ENCODE measurements at regions not wholly inside any gene's neighbourhood (a gene's known extent, or its start where the extent isn't known, plus 50 kb on each side); places are given as distances from the start of the nearest gene placed in this dataset.

- in situ Hi-C loops (cut with HindIII; ENCODE audit: extremely low pct_ligation_motif_present, low pct_unique_long_range_greater_than_20kb): no loop called here
- TF ChIP-seq THYN1 (CRISPR knock-in tag; IDR thresholded peaks at IDR 0.05; ENCODE audit: borderline replicate concordance, low read depth) (no peak), SALL2 (CRISPR knock-in tag; IDR thresholded peaks at IDR 0.05) (no peak), ZNF746 (CRISPR knock-in tag; IDR thresholded peaks at IDR 0.05) (no peak), SRSF1 (optimal IDR thresholded peaks at IDR 0.05; ENCODE audit: low read depth, low read length) (no peak), HMG20A (CRISPR knock-in tag; IDR thresholded peaks at IDR 0.05; ENCODE audit: borderline replicate concordance) (no peak), ZNF296 (CRISPR knock-in tag; conservative IDR thresholded peaks at IDR 0.05) (no peak), ZSCAN12 (CRISPR knock-in tag; IDR thresholded peaks at IDR 0.05) (no peak), CENPT (CRISPR knock-in tag; IDR thresholded peaks at IDR 0.05; ENCODE audit: low read depth) (no peak)
- no peak overlapping the region for H3K27ac ChIP-seq (ENCODE audit: extremely low read length, insufficient read depth, low read length)
- ATAC-seq (no peak), DNase-seq (ENCODE audit: low spot score) (no peak), FAIRE-seq (no peak)
- no peaks in the 10 kb centered on the region for H3K36me3 ChIP-seq (replicated peaks in 1 of 2; ENCODE audit: control insufficient read depth in 1 of 2, insufficient read depth in 2 of 2, low read length in 2 of 2)
- H3K4me3 ChIP-seq (replicated peaks in 1 of 3; ENCODE audit: insufficient read depth in 1 of 3, low read depth in 2 of 3, low read length in 3 of 3): no peak overlapping the region
- no peak overlapping the region for H3K9ac ChIP-seq (ENCODE audit: insufficient read depth, low read depth, low read length)
- no peaks in the 10 kb centered on the region for H3K79me2 ChIP-seq (ENCODE audit: insufficient read depth, low read length)
- CTCF ChIA-PET (ENCODE audit: low intra/inter-chr PET ratio, low total read pairs): no interaction called here
- H3K27me3 ChIP-seq (ENCODE audit: control insufficient read depth in 1 of 2, insufficient read depth in 2 of 2, low read length in 2 of 2): no peaks in the 10 kb centered on the region
- no peak overlapping the region for H2AFZ ChIP-seq (ENCODE audit: low read length)
- no peaks in the 10 kb centered on the region for H4K20me1 ChIP-seq (ENCODE audit: insufficient read depth, low read length)
- no peaks in the 10 kb centered on the region; the same call in none of the 2 replicates for H3K9me3 ChIP-seq (ENCODE audit: low read length)
- intact Hi-C loops (cut with micrococcal nuclease; ENCODE audit: unreplicated experiment): no loop called here
- no peaks in the 10 kb centered on the region for H3K4me1 ChIP-seq (ENCODE audit: insufficient read depth, low read length)
- no peak overlapping the region for H3K4me2 ChIP-seq (ENCODE audit: low read depth, low read length)
- POLR2A ChIA-PET: no interaction called here
- BruUV-seq (replicated peaks): no TSS peak
Measured at GRCh38 chr5:158644301-158644700, 455.4 kb downstream of the EBF1 start.

GRCh38 chr5:158643840-158644239 lies 455.9 kb downstream of the EBF1 start:
- no peak overlapping the region for H2AFZ ChIP-seq (ENCODE audit: low read length)
- H4K20me1 ChIP-seq (ENCODE audit: insufficient read depth, low read length): no peaks in the 10 kb centered on the region
- no peak for DNase-seq (ENCODE audit: low spot score)
- intact Hi-C loops (cut with micrococcal nuclease; ENCODE audit: unreplicated experiment): no loop called here
- H3K27ac ChIP-seq (ENCODE audit: extremely low read length, insufficient read depth, low read length): no peak overlapping the region
- no peak overlapping the region for H3K9ac ChIP-seq (ENCODE audit: insufficient read depth, low read depth, low read length)
- no peaks in the 10 kb centered on the region for H3K4me1 ChIP-seq (ENCODE audit: insufficient read depth, low read length)
- in situ Hi-C loops (cut with HindIII; ENCODE audit: extremely low pct_ligation_motif_present, low pct_unique_long_range_greater_than_20kb): no loop called here
- H3K79me2 ChIP-seq (ENCODE audit: insufficient read depth, low read length): no peaks in the 10 kb centered on the region
- ATAC-seq: no peak
- H3K9me3 ChIP-seq (ENCODE audit: low read length): no peaks in the 10 kb centered on the region; the same call in none of the 2 replicates
- BruUV-seq (replicated peaks): no TSS peak
- no peaks in the 10 kb centered on the region for H3K36me3 ChIP-seq (replicated peaks in 1 of 2; ENCODE audit: control insufficient read depth in 1 of 2, insufficient read depth in 2 of 2, low read length in 2 of 2)
- CTCF ChIA-PET (ENCODE audit: low intra/inter-chr PET ratio, low total read pairs): no interaction called here
- H3K4me3 ChIP-seq (replicated peaks in 1 of 3; ENCODE audit: insufficient read depth in 1 of 3, low read depth in 2 of 3, low read length in 3 of 3): no peak overlapping the region
- H3K27me3 ChIP-seq (ENCODE audit: control insufficient read depth in 1 of 2, insufficient read depth in 2 of 2, low read length in 2 of 2): no peaks in the 10 kb centered on the region
- WGBS (ENCODE audit: low lambda C conversion rate): 0% methylated on average over 1 of the region's 1 CpG
- no peak for FAIRE-seq
- POLR2A ChIA-PET: no interaction called here
- no peak overlapping the region for H3K4me2 ChIP-seq (ENCODE audit: low read depth, low read length)
- TF ChIP-seq ZNF552 (CRISPR knock-in tag; IDR thresholded peaks at IDR 0.05; ENCODE audit: borderline replicate concordance): no peak
- TF ChIP-seq ZNF784 (CRISPR knock-in tag; IDR thresholded peaks at IDR 0.05; ENCODE audit: borderline replicate concordance): no peak
- no peak for TF ChIP-seq ZNF782 (CRISPR knock-in tag; IDR thresholded peaks at IDR 0.05; ENCODE audit: borderline replicate concordance)
- TF ChIP-seq AGO1 (IDR thresholded peaks at IDR 0.05; ENCODE audit: low read depth, low read length, poor library complexity, severe bottlenecking): no peak
- no peak for TF ChIP-seq ZBTB38 (CRISPR knock-in tag; IDR thresholded peaks at IDR 0.05)
- no peak for TF ChIP-seq ZNF264 (CRISPR knock-in tag; IDR thresholded peaks at IDR 0.05)
- no peak for TF ChIP-seq ZNF235 (CRISPR knock-in tag; IDR thresholded peaks at IDR 0.05; ENCODE audit: borderline replicate concordance)
- TF ChIP-seq, protein P1, sequence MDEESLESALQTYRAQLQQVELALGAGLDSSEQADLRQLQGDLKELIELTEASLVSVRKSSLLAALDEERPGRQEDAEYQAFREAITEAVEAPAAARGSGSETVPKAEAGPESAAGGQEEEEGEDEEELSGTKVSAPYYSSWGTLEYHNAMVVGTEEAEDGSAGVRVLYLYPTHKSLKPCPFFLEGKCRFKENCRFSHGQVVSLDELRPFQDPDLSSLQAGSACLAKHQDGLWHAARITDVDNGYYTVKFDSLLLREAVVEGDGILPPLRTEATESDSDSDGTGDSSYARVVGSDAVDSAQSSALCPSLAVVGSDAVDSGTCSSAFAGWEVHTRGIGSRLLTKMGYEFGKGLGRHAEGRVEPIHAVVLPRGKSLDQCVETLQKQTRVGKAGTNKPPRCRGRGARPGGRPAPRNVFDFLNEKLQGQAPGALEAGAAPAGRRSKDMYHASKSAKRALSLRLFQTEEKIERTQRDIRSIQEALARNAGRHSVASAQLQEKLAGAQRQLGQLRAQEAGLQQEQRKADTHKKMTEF (CRISPR knock-in tag; IDR thresholded peaks at IDR 0.05): no peak
- TF ChIP-seq TEF (CRISPR knock-in tag; IDR thresholded peaks at IDR 0.05): no peak
